NCI-H2196 (cell line): ENCODE measurements at regions not wholly inside any gene's neighbourhood (a gene's known extent, or its start where the extent isn't known, plus 50 kb on each side); places are given as distances from the start of the nearest gene placed in this dataset.

Experiments used
- DNase-seq: peaks from one replicate; lab custom pipeline; 2025; ENCODE audit not compliant: unreplicated experiment; lab: John Stamatoyannopoulos, UW

- no peak for DNase-seq
These were observed 55.9 kb downstream of the ZBTB18 start for GRCh38 chr1:244106837-244107493.

- DNase-seq: no peak
These were observed 59.9 kb downstream of the ZBTB18 start for GRCh38 chr1:244111027-244111426.

DNA sequence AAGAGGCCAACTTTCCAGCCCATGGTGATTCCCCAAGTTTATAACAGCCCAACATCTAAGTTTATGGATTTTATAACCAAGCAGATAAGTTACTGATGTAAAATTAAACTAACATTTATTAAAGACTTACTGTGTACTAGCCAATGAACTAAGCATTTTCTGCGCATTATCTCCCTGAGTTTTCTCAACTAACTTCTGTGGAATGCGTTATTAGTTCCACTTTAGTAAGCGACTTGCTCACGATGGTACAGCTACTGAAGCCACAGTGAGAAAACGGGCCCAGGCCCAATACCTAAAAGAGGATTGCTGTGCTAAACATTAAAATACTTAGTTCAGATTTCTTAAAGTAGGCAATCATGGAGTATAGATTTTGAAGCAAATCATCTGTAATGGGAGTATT, 61.0 kb downstream of the ZBTB18 start:
- no peak for DNase-seq

GRCh38 chr1:244112636-244113035, 61.6 kb downstream of the ZBTB18 start:
- DNase-seq: no peak

- DNase-seq: no peak
These were observed 62.6 kb downstream of the ZBTB18 start for GRCh38 chr1:244113532-244114320.

DNA sequence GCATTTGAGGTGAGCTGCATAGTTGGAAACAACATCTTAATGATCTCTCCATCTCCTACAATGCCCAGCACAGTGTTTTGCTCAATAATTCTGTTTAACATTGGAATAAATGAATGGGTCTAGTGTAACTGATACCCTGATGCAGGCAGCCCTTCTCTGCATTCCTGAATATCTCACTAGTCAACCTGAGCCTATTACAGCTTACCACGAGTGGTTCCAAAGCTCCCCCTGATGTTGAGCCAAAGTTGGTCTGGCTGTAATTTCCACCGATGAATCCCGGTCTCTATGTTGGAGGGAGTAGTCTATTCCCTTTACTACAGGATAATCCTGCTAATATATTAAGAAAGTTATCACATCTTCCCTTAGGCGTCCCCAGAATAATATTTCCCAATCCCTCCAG, 63.8 kb downstream of the ZBTB18 start:
- DNase-seq: no peak

DNA sequence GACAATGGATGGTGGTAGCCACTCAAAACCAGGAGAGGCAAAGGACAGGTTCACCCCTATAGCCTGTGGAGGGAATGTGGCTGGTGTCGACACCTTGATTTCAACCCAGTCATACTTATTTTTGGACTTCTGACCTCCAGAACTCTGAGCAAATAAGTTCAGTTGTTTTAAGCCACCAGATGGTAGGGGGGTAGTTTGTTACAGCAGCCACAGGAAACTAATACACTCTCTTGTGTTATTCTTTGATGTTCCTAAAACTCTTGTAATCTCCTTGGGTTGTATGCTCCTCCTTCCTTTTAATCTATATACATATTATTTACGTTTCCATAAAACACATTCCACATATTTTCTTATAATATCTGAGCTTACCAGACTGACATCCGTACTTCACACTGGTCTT, 65.9 kb downstream of the ZBTB18 start:
- DNase-seq: no peak

DNA sequence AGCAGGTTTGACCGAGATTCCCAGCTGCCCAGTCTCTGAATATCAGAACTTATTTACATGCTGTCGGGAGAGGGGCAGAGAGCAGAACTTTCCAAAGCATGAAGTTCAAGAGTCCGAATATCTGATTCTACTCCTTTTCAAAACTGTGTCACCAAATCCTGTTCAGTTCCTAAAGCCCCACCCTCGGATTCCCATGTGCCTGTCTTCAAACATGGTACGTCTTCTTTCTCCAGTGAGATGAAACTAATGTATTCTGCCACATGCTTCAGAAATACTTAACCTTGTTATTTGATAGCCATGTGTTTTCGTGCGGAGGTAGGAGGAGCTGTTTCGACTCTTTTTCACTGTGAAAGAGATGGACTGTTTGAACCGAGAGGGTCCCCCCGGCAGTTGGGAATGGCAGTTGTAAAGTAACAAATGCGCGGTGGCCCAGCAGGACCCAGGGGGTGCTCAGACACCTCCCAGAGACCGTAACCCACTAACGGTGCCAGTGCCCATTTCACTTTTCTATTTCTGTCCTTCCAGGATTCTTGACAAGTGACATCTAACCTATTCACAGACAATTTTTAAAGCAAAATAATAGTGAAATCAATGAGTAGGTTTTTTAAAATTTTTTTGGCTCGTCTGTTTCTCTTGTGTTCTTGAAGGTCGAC, 67.2 kb downstream of the ZBTB18 start:
- no peak for DNase-seq

GRCh38 chr1:244128591-244129383, 77.7 kb downstream of the ZBTB18 start:
- DNase-seq: no peak

DNA sequence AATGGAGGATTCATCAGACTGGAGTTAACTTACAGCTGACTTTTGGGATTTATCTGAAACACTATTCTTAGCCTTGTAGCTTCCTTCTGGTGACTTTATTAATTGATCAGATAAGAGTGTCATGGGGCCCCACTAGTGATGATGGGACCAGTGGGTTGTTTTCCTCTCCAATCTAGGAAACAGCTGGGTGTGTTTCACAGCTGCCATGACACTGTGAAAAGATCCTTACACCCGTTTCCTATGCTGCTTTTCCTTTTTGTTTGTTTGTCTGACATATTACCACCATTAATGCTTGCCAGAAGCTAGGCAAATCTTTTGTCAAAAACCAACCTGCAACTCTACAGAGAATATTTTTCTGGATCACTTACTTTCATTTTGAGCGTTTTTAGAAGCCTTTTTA, 86.2 kb downstream of the ZBTB18 start:
- no peak for DNase-seq

DNA sequence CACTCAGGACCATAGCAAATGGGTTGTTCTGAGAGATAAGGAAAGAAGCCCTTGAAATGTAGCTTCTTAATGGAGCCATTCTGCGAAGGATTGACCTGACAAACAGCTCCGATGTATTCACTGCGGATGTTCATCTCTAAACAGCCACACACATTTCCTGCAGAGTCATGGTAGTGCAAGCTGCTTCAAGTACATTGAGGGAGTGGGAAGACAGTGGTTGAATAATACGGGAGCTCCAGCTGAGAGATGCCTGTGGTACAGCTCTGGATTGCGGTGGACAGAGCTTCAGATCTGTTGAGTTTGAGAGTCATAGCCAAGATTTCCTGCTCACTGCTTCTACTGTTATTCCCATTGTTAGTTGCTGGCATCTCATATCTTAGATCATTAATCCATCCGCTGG, 86.6 kb downstream of the ZBTB18 start:
- DNase-seq: no peak

DNA sequence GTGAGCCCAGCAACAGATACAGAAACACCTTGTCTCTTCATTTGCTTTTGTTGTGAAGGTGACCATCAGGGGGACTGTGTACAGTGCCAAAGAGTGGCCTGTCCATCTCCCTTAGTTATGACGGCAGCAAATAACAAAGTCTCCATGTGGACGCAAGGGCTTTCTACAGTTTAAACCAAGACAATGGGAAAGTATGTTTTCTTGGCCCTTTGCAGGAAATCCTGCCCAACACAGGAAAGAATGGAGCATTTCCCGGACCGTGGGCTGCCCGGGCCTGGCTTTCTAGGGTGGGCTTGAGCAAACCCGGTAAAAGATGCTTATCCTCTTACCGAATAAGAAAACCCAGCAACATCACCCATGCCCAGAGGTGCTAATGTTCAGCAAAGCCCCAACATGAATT, 87.3 kb downstream of the ZBTB18 start:
- no peak for DNase-seq

GRCh38 chr1:244139655-244140054, 88.6 kb downstream of the ZBTB18 start:
- DNase-seq: no peak

- DNase-seq: no peak
These were observed 89.3 kb downstream of the ZBTB18 start for GRCh38 chr1:244140420-244140819.

GRCh38 chr1:244144053-244144452, 93.0 kb downstream of the ZBTB18 start:
- no peak for DNase-seq

DNA sequence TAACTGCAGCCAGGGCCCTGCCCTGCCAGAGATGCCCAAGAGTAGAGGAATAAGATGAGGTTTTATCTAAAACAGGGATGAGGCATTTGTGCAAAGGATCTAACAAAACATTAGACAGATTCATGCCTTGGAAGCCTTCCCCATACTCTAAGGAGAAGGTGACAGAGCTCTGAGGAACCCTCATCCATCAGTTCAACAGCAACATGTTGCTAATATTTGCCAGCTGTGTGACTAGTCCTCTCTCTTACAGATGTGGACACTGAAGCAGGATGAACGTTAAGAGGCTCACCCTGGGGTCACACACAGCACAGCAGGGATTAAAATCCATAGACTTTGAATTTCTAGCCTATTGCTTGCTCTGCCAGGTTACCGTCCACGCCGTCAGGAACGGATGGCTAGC, 99.0 kb downstream of the ZBTB18 start:
- no peak for DNase-seq

- DNase-seq: no peak
These were observed 99.6 kb downstream of the ZBTB18 start for GRCh38 chr1:244150665-244151064.

DNA sequence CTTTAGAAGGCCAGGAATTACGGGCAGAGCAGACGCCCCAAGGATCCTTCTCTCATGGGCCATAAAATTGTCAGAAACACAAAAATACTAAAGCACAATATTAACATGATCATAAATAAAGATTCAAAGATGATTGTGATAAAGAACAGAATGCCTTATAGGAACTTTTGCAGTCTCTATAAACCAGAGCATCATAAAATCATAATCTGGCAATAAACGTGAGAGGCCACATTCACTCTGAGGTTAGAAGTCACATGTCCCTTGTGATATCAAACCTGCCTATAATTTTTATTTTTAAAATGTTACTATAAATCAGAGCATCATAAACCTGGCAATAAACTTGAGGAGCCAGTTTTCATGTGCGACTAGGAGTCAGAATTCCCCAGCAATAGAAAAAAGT, 100.5 kb downstream of the ZBTB18 start:
- DNase-seq: no peak

GRCh38 chr1:244154508-244154871, 103.4 kb downstream of the ZBTB18 start:
- no peak for DNase-seq

DNA sequence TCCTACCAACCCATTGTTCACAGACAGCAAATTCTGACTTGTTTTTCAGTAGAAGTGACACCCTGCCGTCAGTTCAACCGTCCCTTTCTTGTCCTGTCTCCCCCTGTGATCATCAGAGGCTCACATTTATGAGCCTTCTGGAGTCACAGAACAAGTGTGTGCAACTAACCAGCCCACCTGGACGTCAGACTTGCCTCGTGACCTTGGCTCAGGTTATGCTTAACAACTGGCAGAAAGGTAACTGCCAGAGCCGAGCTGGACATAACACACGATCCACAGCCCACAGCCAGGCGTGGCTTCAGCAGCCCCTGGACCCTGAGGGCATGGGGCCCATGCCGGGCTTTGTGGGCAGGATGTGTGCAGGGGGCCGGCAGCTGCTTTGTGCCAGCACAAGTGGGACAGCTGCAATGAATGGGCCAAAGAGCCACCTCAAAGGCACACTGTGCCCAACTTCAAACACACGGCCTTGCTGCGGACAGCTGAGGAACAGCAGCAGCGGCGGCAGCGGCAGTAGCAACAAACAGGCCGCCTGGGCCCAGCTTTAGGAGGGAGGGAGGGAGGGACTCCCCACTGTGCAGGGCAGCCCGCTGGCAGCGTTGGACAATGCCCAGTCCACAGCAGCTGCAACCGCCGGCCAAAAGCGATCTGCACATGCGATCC, 103.9 kb downstream of the ZBTB18 start:
- no peak for DNase-seq

GRCh38 chr1:244155661-244156060, 104.6 kb downstream of the ZBTB18 start:
- no peak for DNase-seq
